Tibial artery (tissue), 4 donors: ENCODE measurements at regions not wholly inside any gene's neighbourhood (a gene's known extent, or its start where the extent isn't known, plus 50 kb on each side); places are given as distances from the start of the nearest gene placed in this dataset.

ENCODE experiments used
- DNase-seq, 2 donors: peaks; one replicate each; pipeline ENCODE4 v3.0.0-alpha.2; 2019
- H3K27ac ChIP-seq, 2 donors: fragments of 200-600 bp; sonication (generic) in 1 of 2; 1 replicate in 1 of 2; 2 replicates in 1 of 2; pipeline ENCODE4 v1.5.1; 2018 to 2019; ENCODE audit warnings: mild to moderate bottlenecking in 1 of 2
- H3K27me3 ChIP-seq, 2 donors: fragments of 200-600 bp; sonication (generic) in 1 of 2; one replicate each; pipeline versions ENCODE4 v1.5.1 to v1.6.0; 2016 to 2019
- H3K36me3 ChIP-seq, 3 donors: fragments of 200-600 bp; sonication (generic) in 2 of 3; one replicate each; pipeline ENCODE4 v1.5.1; 2016 to 2019; ENCODE audit warnings: mild to moderate bottlenecking in 2 of 3
- H3K4me1 ChIP-seq, 4 donors: fragments of 200-600 bp; sonication (generic) in 2 of 4; 1 replicate in 3 of 4; 2 replicates in 1 of 4; pipeline ENCODE4 v1.5.1; 2016 to 2019
- H3K4me3 ChIP-seq, 2 donors: fragments of 200-600 bp; sonication (generic) in 1 of 2; 1 replicate in 1 of 2; 2 replicates in 1 of 2; pipeline ENCODE4 v1.5.1; 2018 to 2019; ENCODE audit warnings: mild to moderate bottlenecking in 2 of 2
- H3K9me3 ChIP-seq, 3 donors: fragments of 200-600 bp; sonication (generic) in 1 of 3; one replicate each; pipeline ENCODE4 v1.5.1; 2016 to 2019
- CTCF ChIP-seq, 2 experiments: fragments of 200-600 bp in 1 of 2; fragments of 450-650 bp in 1 of 2; IDR thresholded peaks; one replicate each; pipeline ENCODE4 v1.5.1; 2017 to 2019; ENCODE audit warnings: antibody characterized with exemption in 2 of 2, mild to moderate bottlenecking in 1 of 2, moderate library complexity in 1 of 2
- intact Hi-C: fragments of 100-400 bp; cut with DNase I; formaldehyde crosslinking; loops from one replicate; pipeline ENCODE4 v1.15.0; 2023; ENCODE audit warnings: low total_unique reads

- no peak for TF ChIP-seq CTCF (IDR thresholded peaks at IDR 0.05)
- peaks cover 0 to 50% of the 10 kb centered on the region in 2 donors for H3K27me3 ChIP-seq
- no peak for DNase-seq
- no peak overlapping the region for H3K27ac ChIP-seq
- no peaks in the 10 kb centered on the region for H3K9me3 ChIP-seq
- H3K4me3 ChIP-seq: no peak overlapping the region
- intact Hi-C loops: no loop called here
- peaks cover 0 to 10% (median 0%) of the 10 kb centered on the region in 3 donors for H3K36me3 ChIP-seq
- H3K4me1 ChIP-seq: peaks cover 0 to 37% (median 26%) of the 10 kb centered on the region in 4 donors
Measured at GRCh38 chr20:62547364-62547763, 71.6 kb upstream of the GATA5 start.

GRCh38 chr20:62548471-62548870, 72.7 kb upstream of the GATA5 start:
- Histone ChIP-seq H3K4me3 (no peak overlapping the region), H3K9me3 (no peaks in the 10 kb centered on the region), H3K27ac (no peak overlapping the region), H3K36me3 (peaks cover 0 to 10% (median 0%) of the 10 kb centered on the region in 3 donors), H3K27me3 (peaks cover 0 to 44% of the 10 kb centered on the region in 2 donors), H3K4me1 (peaks cover 0 to 41% (median 34%) of the 10 kb centered on the region in 4 donors)
- no peak for TF ChIP-seq CTCF (IDR thresholded peaks at IDR 0.05)
- no peak for DNase-seq
- intact Hi-C loops: no loop called here

GRCh38 chr20:62549029-62549428, 73.2 kb upstream of the GATA5 start:
- H3K4me3 ChIP-seq: no peak overlapping the region
- H3K36me3 ChIP-seq: peaks cover 0 to 10% (median 0%) of the 10 kb centered on the region in 3 donors
- TF ChIP-seq CTCF (IDR thresholded peaks at IDR 0.05): no peak
- DNase-seq: no peak
- intact Hi-C loops: no loop called here
- H3K27ac ChIP-seq: peak overlapping the region; percentile 63 to 78
- H3K9me3 ChIP-seq: no peaks in the 10 kb centered on the region
- peaks cover 0 to 42% (median 34%) of the 10 kb centered on the region in 4 donors for H3K4me1 ChIP-seq
- peaks cover 0 to 43% of the 10 kb centered on the region in 2 donors for H3K27me3 ChIP-seq

- H3K36me3 ChIP-seq: peaks cover 0 to 10% (median 0%) of the 10 kb centered on the region in 3 donors
- peak overlapping the region; percentile 63 to 78 for H3K27ac ChIP-seq
- peaks cover 0 to 49% of the 10 kb centered on the region in 2 donors for H3K27me3 ChIP-seq
- no peaks in the 10 kb centered on the region for H3K9me3 ChIP-seq
- H3K4me3 ChIP-seq: peak overlapping the region; percentile 65 to 68
- peaks cover 0 to 42% (median 34%) of the 10 kb centered on the region in 4 donors for H3K4me1 ChIP-seq
- peak in 1 of 2 donors; percentile 72 for DNase-seq
- intact Hi-C loops: no loop called here
- TF ChIP-seq CTCF (IDR thresholded peaks at IDR 0.05): peak in 1 of 2 experiments; percentile 4
Measured at GRCh38 chr20:62549499-62550086, 73.8 kb upstream of the GATA5 start.

GRCh38 chr20:62550087-62550632, 74.4 kb upstream of the GATA5 start:
- Histone ChIP-seq H3K4me1 (peaks cover 0 to 42% (median 34%) of the 10 kb centered on the region in 4 donors), H3K4me3 (peak overlapping the region; percentile 65 to 68), H3K27ac (peak overlapping the region; percentile 63 to 78), H3K9me3 (no peaks in the 10 kb centered on the region), H3K36me3 (peaks cover 0 to 10% (median 0%) of the 10 kb centered on the region in 3 donors), H3K27me3 (peaks cover 0 to 48% of the 10 kb centered on the region in 2 donors)
- intact Hi-C loops: no loop called here
- TF ChIP-seq CTCF (IDR thresholded peaks at IDR 0.05): no peak
- peak; percentile 24 to 89 for DNase-seq
